CD14-positive monocyte (primary cell): ENCODE measurements at regions not wholly inside any gene's neighbourhood (a gene's known extent, or its start where the extent isn't known, plus 50 kb on each side); places are given as distances from the start of the nearest gene placed in this dataset.
A peak's percentile ranks its signal among the peaks of the same experiment; 100 is the strongest.

Source experiments
- DNase-seq, 3 donors: peaks; one replicate each; pipeline ENCODE4 v3.0.0-alpha.2; 2011 to 2022
- H2AFZ ChIP-seq: 2 replicates; pipeline ENCODE4 v1.6.0; 2012; ENCODE audit warnings: mild to moderate bottlenecking, low read depth, low read length, inconsistent platforms; ENCODE audit not compliant: insufficient read depth, poor library complexity, severe bottlenecking
- H3K27ac ChIP-seq, 2 donors: 1 replicate in 1 of 2; 2 replicates in 1 of 2; pipeline ENCODE4 v1.5.1; 2012 to 2013; ENCODE audit warnings: low read length in 2 of 2, control low read depth in 1 of 2, inconsistent platforms in 1 of 2, low read depth in 1 of 2, mild to moderate bottlenecking in 1 of 2
- H3K27me3 ChIP-seq, 2 donors: one replicate each; pipeline versions ENCODE4 v1.6.0 to v1.6.1; 2011 to 2013; ENCODE audit warnings: low read length in 2 of 2; ENCODE audit not compliant: control insufficient read depth in 2 of 2, insufficient read depth in 2 of 2
- H3K36me3 ChIP-seq, 2 donors: replicated peaks in 1 of 2; 1 replicate in 1 of 2; 2 replicates in 1 of 2; pipeline versions ENCODE4 v1.5.1 to v1.6.1; 2012 to 2013; ENCODE audit warnings: low read length in 2 of 2, control low read depth in 1 of 2, inconsistent platforms in 1 of 2, mild to moderate bottlenecking in 1 of 2; ENCODE audit not compliant: insufficient read depth in 2 of 2, control insufficient read depth in 1 of 2
- H3K4me1 ChIP-seq, 2 donors: 1 replicate in 1 of 2; 2 replicates in 1 of 2; pipeline versions ENCODE4 v1.5.1 to v1.6.1; 2012 to 2013; ENCODE audit warnings: low read length in 2 of 2, control low read depth in 1 of 2, inconsistent platforms in 1 of 2, mild to moderate bottlenecking in 1 of 2, moderate library complexity in 1 of 2; ENCODE audit not compliant: insufficient read depth in 2 of 2, control insufficient read depth in 1 of 2
- H3K4me2 ChIP-seq: replicated peaks from 2 replicates; pipeline ENCODE3; 2012; ENCODE audit warnings: low read length, moderate library complexity, mild to moderate bottlenecking; ENCODE audit not compliant: poor library complexity, severe bottlenecking; ENCODE audit errors: extremely low read depth
- H3K4me3 ChIP-seq, 3 experiments: fragments of 200-600 bp in 1 of 3; sonication (generic) in 1 of 3; replicated peaks in 1 of 3; 1 replicate in 2 of 3; 2 replicates in 1 of 3; pipeline ENCODE4 v1.5.1; 2011 to 2013; ENCODE audit warnings: low read length in 3 of 3, mild to moderate bottlenecking in 3 of 3, control low read depth in 2 of 3, low read depth in 2 of 3, inconsistent platforms in 1 of 3, moderate library complexity in 1 of 3
- H3K79me2 ChIP-seq: 2 replicates; pipeline ENCODE4 v1.6.0; 2012; ENCODE audit warnings: mild to moderate bottlenecking, control low read depth, inconsistent platforms, low read length, moderate library complexity; ENCODE audit not compliant: insufficient read depth
- H3K9ac ChIP-seq: 2 replicates; pipeline ENCODE4 v1.6.0; 2017; ENCODE audit warnings: low read length, mild to moderate bottlenecking; ENCODE audit not compliant: insufficient read depth, poor library complexity, severe bottlenecking
- H3K9me3 ChIP-seq, 2 donors: replicated peaks in 1 of 2; 1 replicate in 1 of 2; 2 replicates in 1 of 2; pipeline versions ENCODE4 v1.5.1 to v1.6.1; 2012 to 2013; ENCODE audit warnings: low read length in 2 of 2, control low read depth in 1 of 2; ENCODE audit not compliant: control insufficient read depth in 1 of 2, insufficient read depth in 1 of 2
- H4K20me1 ChIP-seq: 2 replicates; pipeline ENCODE4 v1.6.0; 2012; ENCODE audit warnings: mild to moderate bottlenecking, low read length, control low read depth, moderate library complexity; ENCODE audit not compliant: insufficient read depth
- H3K27ac Mint-ChIP-seq, 7 donors: one replicate each; pipeline ENCODE4 v1.8.0; 2020; ENCODE audit warnings: mild to moderate bottlenecking in 7 of 7, mixed read lengths in 7 of 7, moderate library complexity in 6 of 7, inconsistent platforms in 2 of 7
- H3K27me3 Mint-ChIP-seq, 3 donors: one replicate each; pipeline ENCODE4 v1.8.0; 2021 to 2022; ENCODE audit warnings: low read depth in 3 of 3, mild to moderate bottlenecking in 3 of 3, mixed read lengths in 3 of 3, moderate library complexity in 3 of 3, inconsistent platforms in 1 of 3
- H3K36me3 Mint-ChIP-seq, 2 donors: one replicate each; pipeline ENCODE4 v1.8.0; 2020; ENCODE audit warnings: mixed read lengths in 2 of 2, inconsistent platforms in 1 of 2, mild to moderate bottlenecking in 1 of 2
- H3K4me1 Mint-ChIP-seq: one replicate; pipeline ENCODE4 v1.8.0; 2020; ENCODE audit warnings: mild to moderate bottlenecking, mixed read lengths
- H3K4me3 Mint-ChIP-seq, 2 donors: one replicate each; pipeline ENCODE4 v1.8.0; 2020; ENCODE audit warnings: mild to moderate bottlenecking in 2 of 2, mixed read lengths in 2 of 2, moderate library complexity in 1 of 2
- H3K9me3 Mint-ChIP-seq, 7 donors: one replicate each; pipeline ENCODE4 v1.8.0; 2020 to 2022; ENCODE audit warnings: mixed read lengths in 7 of 7, mild to moderate bottlenecking in 6 of 7, moderate library complexity in 6 of 7, inconsistent platforms in 2 of 7
- CTCF ChIP-seq: fragments of 200-600 bp; IDR thresholded peaks from one replicate; pipeline ENCODE4 v1.8.0; 2022; ENCODE audit warnings: antibody characterized with exemption, mild to moderate bottlenecking
- WGBS: methylation state at CpG from one replicate; pipeline ENCODE4 v1.1.5; 2013; ENCODE audit warnings: missing lambda C conversion rate; ENCODE audit not compliant: insufficient coverage; 5-methylcytosine and 5-hydroxymethylcytosine counted together
- intact Hi-C, 2 donors: fragments of 100-400 bp; cut with micrococcal nuclease; formaldehyde crosslinking; loops; one replicate each; pipeline versions ENCODE4 v1.15.0 to v1.15.1; 2023

- Histone ChIP-seq H4K20me1 (no peaks in the 10 kb centered on the region), H3K36me3 (no peaks in the 10 kb centered on the region), H3K79me2 (no peaks in the 10 kb centered on the region), H2AFZ (peak overlapping the region; percentile 22), H3K9ac (no peak overlapping the region), H3K4me2 (peak overlapping the region; percentile 21), H3K4me1 (peaks cover 9 to 18% of the 10 kb centered on the region in 2 donors), H3K9me3 (no peaks in the 10 kb centered on the region), H3K4me3 (peak overlapping the region in 1 of 3 experiments; percentile 4), H3K27me3 (no peaks in the 10 kb centered on the region), H3K27ac (no peak overlapping the region)
- TF ChIP-seq CTCF, result no peak
- H3K36me3 Mint-ChIP-seq, result no peaks in the 10 kb centered on the region
- peak overlapping the region in 1 of 7 donors; percentile 7 for H3K27ac Mint-ChIP-seq
- H3K4me1 Mint-ChIP-seq, result peaks cover 14% of the 10 kb centered on the region
- peaks cover 0 to 5% (median 0%) of the 10 kb centered on the region in 7 donors for H3K9me3 Mint-ChIP-seq
- peaks cover 1 to 6% (median 2%) of the 10 kb centered on the region in 3 donors for H3K27me3 Mint-ChIP-seq
- no peak overlapping the region for H3K4me3 Mint-ChIP-seq
- intact Hi-C loops, result no loop called here
- no CpG with 5 or more reads among the region's 5 CpGs for WGBS
- DNase-seq, result no peak
These were observed 62.5 kb upstream of the TOMM7 start for GRCh38 chr7:22884911-22885788.

GRCh38 chr7:22882106-22882505 is 59.5 kb upstream of the TOMM7 start:
- intact Hi-C loops, result no loop called here
- Mint-ChIP-seq H3K27ac (peak overlapping the region in 1 of 7 donors; percentile 7), H3K36me3 (no peaks in the 10 kb centered on the region), H3K9me3 (peaks cover 0 to 12% (median 0%) of the 10 kb centered on the region in 7 donors), H3K4me1 (peaks cover 23% of the 10 kb centered on the region), H3K4me3 (no peak overlapping the region), H3K27me3 (peaks cover 0 to 2% (median 2%) of the 10 kb centered on the region in 3 donors)
- Histone ChIP-seq H3K4me2 (no peak overlapping the region), H3K9ac (no peak overlapping the region), H3K36me3 (no peaks in the 10 kb centered on the region), H3K27me3 (no peaks in the 10 kb centered on the region), H3K4me1 (peaks cover 14 to 23% of the 10 kb centered on the region in 2 donors), H4K20me1 (no peaks in the 10 kb centered on the region), H2AFZ (no peak overlapping the region), H3K4me3 (no peak overlapping the region), H3K9me3 (no peaks in the 10 kb centered on the region), H3K79me2 (no peaks in the 10 kb centered on the region), H3K27ac (no peak overlapping the region)
- TF ChIP-seq CTCF, result no peak
- no peak for DNase-seq
- 100% methylated on average over 2 of the region's 3 CpGs for WGBS
